Lower lobe of right lung (tissue), 2 donors: ENCODE measurements at regions not wholly inside any gene's neighbourhood (a gene's known extent, or its start where the extent isn't known, plus 50 kb on each side); places are given as distances from the start of the nearest gene placed in this dataset.
"Not testable (repeated sequence)": the region's sequence is repeated elsewhere in the genome, so short reads cannot be mapped to it uniquely, and the experiment has no call there.

Experiments
- ATAC-seq, 2 donors: fragments of 200-7000 bp; cut with Tn5 transposase; one replicate each; pipeline ENCODE4 v1.9.1; 2020 to 2022; ENCODE audit warnings: mild to moderate bottlenecking in 2 of 2, moderate library complexity in 2 of 2
- DNase-seq: peaks from one replicate; pipeline ENCODE4 v3.0.0-alpha.2; 2020
- H3K27ac ChIP-seq: fragments of 200-600 bp; one replicate; pipeline ENCODE4 v1.8.0; 2022
- H3K27me3 ChIP-seq: fragments of 200-600 bp; one replicate; pipeline ENCODE4 v1.8.0; 2022; ENCODE audit warnings: low read depth
- H3K36me3 ChIP-seq: fragments of 200-600 bp; one replicate; pipeline ENCODE4 v1.8.0; 2022; ENCODE audit warnings: mild to moderate bottlenecking
- H3K4me1 ChIP-seq: fragments of 200-600 bp; one replicate; pipeline ENCODE4 v1.8.0; 2022
- H3K4me3 ChIP-seq: fragments of 200-600 bp; one replicate; pipeline ENCODE4 v1.8.0; 2022; ENCODE audit warnings: mild to moderate bottlenecking
- H3K9me3 ChIP-seq: fragments of 200-600 bp; one replicate; pipeline ENCODE4 v1.8.0; 2022
- CTCF ChIP-seq: fragments of 200-600 bp; IDR thresholded peaks from one replicate; pipeline ENCODE4 v1.8.0; 2022; ENCODE audit warnings: antibody characterized with exemption, mild to moderate bottlenecking
- intact Hi-C: fragments of 100-400 bp; cut with DNase I; formaldehyde crosslinking; loops from one replicate; pipeline ENCODE4 v1.11.0; 2022
- donor health status: DM: no; HTN: yes; CAD: no; lungs with severe emphysema.

DNA sequence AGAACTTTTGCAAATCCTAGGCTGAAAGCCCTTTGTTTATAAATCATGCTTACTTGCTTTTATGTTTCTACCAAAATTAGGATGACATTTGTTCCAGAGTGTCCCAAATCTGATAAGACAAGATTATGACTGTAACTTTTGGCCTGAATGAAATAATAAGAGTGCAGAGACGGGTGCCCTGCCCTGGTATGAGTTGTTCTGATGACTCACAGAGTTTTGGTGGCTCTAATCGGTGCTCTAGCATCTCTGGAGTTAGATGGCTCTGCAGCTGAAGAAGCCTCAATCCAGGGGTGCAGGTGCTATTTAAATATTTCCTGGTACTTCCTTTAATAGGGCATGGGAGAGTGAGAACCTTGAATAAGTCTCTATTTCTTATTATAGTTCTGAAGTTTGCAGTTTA lies 102.2 kb upstream of the ELMO1 start:
- H3K36me3 ChIP-seq: no peaks in the 10 kb centered on the region
- H3K9me3 ChIP-seq: no peaks in the 10 kb centered on the region
- DNase-seq: no peak
- TF ChIP-seq CTCF: no peak
- no peak overlapping the region for H3K27ac ChIP-seq
- H3K4me3 ChIP-seq: no peak overlapping the region
- no peak for ATAC-seq
- intact Hi-C loops: no loop called here
- H3K4me1 ChIP-seq: no peaks in the 10 kb centered on the region
- no peaks in the 10 kb centered on the region for H3K27me3 ChIP-seq

- Histone ChIP-seq H3K4me1 (no peaks in the 10 kb centered on the region), H3K36me3 (no peaks in the 10 kb centered on the region), H3K4me3 (no peak overlapping the region), H3K27me3 (no peaks in the 10 kb centered on the region), H3K27ac (no peak overlapping the region), H3K9me3 (no peaks in the 10 kb centered on the region)
- DNase-seq: no peak
- ATAC-seq: no peak
- no peak for TF ChIP-seq CTCF
- intact Hi-C loops: no loop called here
Measured at GRCh38 chr7:37552030-37552429, 103.4 kb upstream of the ELMO1 start.

DNA sequence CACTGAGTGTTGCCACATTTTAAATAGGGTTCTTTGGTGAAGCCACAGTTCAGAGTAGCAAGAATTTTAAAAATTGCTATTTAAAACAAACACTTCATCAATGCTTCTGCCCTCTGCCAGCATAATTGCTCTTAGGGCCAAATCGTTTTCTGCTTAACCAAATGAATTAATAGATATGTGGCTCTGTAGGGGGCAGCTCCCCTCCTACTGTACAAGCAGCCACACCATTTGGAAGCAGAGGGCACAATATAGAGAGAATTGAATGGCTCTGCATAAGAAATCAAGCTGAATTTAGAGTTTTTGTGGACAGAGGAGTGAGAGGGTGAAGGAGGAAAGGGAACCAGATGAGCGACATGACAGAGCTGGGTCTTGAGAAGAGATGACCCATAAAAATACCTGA lies 103.8 kb upstream of the ELMO1 start:
- intact Hi-C loops, H3K9me3 ChIP-seq, H3K27ac ChIP-seq, H3K4me3 ChIP-seq, H3K27me3 ChIP-seq, H3K36me3 ChIP-seq, H3K4me1 ChIP-seq, ATAC-seq, DNase-seq: not testable (repeated sequence)

GRCh38 chr7:37555528-37555927 lies 106.9 kb upstream of the ELMO1 start:
- Histone ChIP-seq H3K4me3 (no peak overlapping the region), H3K27me3 (no peaks in the 10 kb centered on the region), H3K4me1 (no peaks in the 10 kb centered on the region), H3K9me3 (no peaks in the 10 kb centered on the region), H3K36me3 (no peaks in the 10 kb centered on the region), H3K27ac (no peak overlapping the region)
- intact Hi-C loops: no loop called here
- TF ChIP-seq CTCF: no peak
- ATAC-seq (no peak), DNase-seq (no peak)

DNA sequence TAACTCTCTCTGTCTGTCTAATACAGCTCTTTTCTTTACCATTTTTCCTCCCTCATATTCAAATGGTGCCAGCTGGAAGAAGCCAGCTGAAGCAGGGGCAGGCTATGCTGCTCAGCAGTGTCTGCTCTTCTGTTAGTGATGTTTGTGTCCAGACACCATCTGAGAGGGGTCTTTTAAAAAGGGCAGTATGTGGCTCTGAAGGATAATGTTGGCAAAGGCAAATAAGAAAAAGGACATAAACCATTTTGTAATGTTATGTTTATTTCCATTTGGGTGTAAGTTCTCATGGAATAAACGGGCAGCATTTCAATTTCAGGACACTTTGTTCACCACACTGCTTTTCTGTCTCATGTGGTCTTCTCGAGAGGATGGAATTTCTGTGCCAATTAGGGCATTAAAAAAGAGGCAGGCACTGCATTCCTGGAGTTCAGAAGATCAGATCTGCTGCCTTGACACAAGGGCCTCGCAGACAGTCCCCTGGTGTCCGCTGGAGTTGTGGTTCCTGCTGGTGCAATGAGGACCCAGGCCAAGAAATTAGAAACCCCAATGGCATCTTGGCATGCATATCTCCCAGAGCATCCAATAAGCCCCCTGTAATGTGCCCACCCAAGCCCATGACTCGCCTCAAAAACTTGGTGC lies 109.0 kb upstream of the ELMO1 start:
- H3K9me3 ChIP-seq: no peaks in the 10 kb centered on the region
- H3K4me3 ChIP-seq: no peak overlapping the region
- intact Hi-C loops: no loop called here
- DNase-seq: no peak
- H3K4me1 ChIP-seq: no peaks in the 10 kb centered on the region
- H3K27ac ChIP-seq: no peak overlapping the region
- H3K27me3 ChIP-seq: no peaks in the 10 kb centered on the region
- H3K36me3 ChIP-seq: no peaks in the 10 kb centered on the region
- TF ChIP-seq CTCF: no peak
- ATAC-seq: no peak

DNA sequence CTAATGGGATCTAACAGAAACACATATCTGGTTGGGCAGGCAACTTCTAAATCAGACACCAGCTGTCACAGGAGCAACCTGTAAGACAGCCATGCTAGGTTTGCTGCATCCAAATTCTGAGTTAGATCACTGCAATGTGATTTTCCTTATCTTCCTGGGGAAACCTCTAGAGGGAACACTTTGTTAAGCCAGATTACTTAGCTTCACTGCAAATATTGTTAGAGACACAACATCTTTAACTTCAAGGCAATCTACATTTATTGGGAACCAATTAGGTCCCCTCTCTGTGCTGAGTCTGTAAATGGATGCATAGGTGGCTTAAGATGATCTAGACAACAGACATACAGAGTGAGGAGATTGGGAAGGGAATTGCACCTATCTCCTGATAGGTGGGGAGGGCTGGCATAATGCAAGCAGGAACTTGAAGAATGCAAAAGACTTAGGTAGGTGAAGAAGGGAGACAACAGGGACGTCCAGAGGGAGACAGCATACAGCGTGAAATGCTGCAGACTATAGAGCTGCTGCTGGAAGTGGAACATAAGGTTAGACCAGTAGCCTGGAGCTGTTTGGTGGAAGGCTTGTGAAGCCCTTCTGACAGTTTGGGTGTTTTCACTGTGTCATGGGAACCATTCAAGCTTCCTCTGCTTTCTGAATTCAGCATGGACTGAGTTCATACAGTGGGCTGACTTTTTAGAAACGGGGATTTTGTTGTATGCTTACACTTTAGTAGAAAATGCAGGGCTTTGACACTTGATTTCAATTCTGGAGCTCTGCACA lies 109.8 kb upstream of the ELMO1 start:
- Histone ChIP-seq H3K4me3 (no peak overlapping the region), H3K27me3 (no peaks in the 10 kb centered on the region), H3K36me3 (no peaks in the 10 kb centered on the region), H3K4me1 (no peaks in the 10 kb centered on the region), H3K9me3 (no peaks in the 10 kb centered on the region), H3K27ac (no peak overlapping the region)
- intact Hi-C loops: no loop called here
- no peak for ATAC-seq
- TF ChIP-seq CTCF: no peak
- no peak for DNase-seq
